ENCODE measurements at regions not wholly inside any gene's neighbourhood (a gene's known extent, or its start where the extent isn't known, plus 50 kb on each side); places are given as distances from the start of the nearest gene placed in this dataset.

- peaks cover 11% of the 10 kb centered on the region for H3K27me3 Mint-ChIP-seq (ENCODE audit: unreplicated experiment)
- H3K4me3 Mint-ChIP-seq (ENCODE audit: unreplicated experiment) = peak overlapping the region; percentile 90
- no peaks in the 10 kb centered on the region for H3K36me3 Mint-ChIP-seq (ENCODE audit: low read depth, unreplicated experiment)
- no peak overlapping the region for H3K27ac Mint-ChIP-seq (ENCODE audit: unreplicated experiment)
- peaks cover 23% of the 10 kb centered on the region for H3K4me1 Mint-ChIP-seq (ENCODE audit: unreplicated experiment)
- TF ChIP-seq, protein P1, sequence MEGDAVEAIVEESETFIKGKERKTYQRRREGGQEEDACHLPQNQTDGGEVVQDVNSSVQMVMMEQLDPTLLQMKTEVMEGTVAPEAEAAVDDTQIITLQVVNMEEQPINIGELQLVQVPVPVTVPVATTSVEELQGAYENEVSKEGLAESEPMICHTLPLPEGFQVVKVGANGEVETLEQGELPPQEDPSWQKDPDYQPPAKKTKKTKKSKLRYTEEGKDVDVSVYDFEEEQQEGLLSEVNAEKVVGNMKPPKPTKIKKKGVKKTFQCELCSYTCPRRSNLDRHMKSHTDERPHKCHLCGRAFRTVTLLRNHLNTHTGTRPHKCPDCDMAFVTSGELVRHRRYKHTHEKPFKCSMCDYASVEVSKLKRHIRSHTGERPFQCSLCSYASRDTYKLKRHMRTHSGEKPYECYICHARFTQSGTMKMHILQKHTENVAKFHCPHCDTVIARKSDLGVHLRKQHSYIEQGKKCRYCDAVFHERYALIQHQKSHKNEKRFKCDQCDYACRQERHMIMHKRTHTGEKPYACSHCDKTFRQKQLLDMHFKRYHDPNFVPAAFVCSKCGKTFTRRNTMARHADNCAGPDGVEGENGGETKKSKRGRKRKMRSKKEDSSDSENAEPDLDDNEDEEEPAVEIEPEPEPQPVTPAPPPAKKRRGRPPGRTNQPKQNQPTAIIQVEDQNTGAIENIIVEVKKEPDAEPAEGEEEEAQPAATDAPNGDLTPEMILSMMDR (IDR thresholded peaks at IDR 0.05; ENCODE audit: unreplicated experiment) = no peak
- H3K9me3 Mint-ChIP-seq (ENCODE audit: unreplicated experiment) = no peaks in the 10 kb centered on the region
- peak; percentile 82 for DNase-seq (ENCODE audit: low spot score)
Measured at GRCh38 chr6:105992315-105992961, 93.7 kb upstream of the PRDM1 start.

GRCh38 chr6:105991561-105992314, 94.4 kb upstream of the PRDM1 start:
- Mint-ChIP-seq H3K27me3 (ENCODE audit: unreplicated experiment) (peaks cover 13% of the 10 kb centered on the region), H3K36me3 (ENCODE audit: low read depth, unreplicated experiment) (no peaks in the 10 kb centered on the region), H3K27ac (ENCODE audit: unreplicated experiment) (no peak overlapping the region), H3K4me3 (ENCODE audit: unreplicated experiment) (peak overlapping the region; percentile 90), H3K9me3 (ENCODE audit: unreplicated experiment) (no peaks in the 10 kb centered on the region), H3K4me1 (ENCODE audit: unreplicated experiment) (peaks cover 28% of the 10 kb centered on the region)
- TF ChIP-seq, protein P1 (IDR thresholded peaks at IDR 0.05; ENCODE audit: unreplicated experiment) = no peak
- DNase-seq (ENCODE audit: low spot score) = no peak

DNA sequence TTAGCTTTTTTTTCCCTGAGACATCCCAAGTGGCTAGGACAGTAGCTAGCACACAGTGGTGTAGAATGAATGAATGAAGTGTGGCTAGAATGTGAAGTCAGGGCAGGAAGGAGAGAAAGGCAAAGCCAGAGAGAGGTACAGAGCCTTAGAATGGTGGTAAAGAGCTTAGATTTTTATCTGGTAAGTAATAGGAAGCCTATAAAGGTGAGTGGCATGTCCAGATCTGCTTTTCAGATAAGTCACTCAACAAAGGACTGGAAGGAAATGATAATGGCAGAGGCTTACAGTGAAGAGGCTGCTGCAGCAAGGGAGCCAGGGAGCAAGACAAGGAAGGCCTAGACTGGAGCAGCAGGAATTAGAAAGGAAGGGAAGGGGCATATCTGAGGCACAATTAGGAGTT, 96.0 kb upstream of the PRDM1 start:
- Mint-ChIP-seq H3K36me3 (ENCODE audit: low read depth, unreplicated experiment) (no peaks in the 10 kb centered on the region), H3K27ac (ENCODE audit: unreplicated experiment) (no peak overlapping the region), H3K9me3 (ENCODE audit: unreplicated experiment) (no peaks in the 10 kb centered on the region), H3K4me1 (ENCODE audit: unreplicated experiment) (peaks cover 34% of the 10 kb centered on the region), H3K4me3 (ENCODE audit: unreplicated experiment) (no peak overlapping the region), H3K27me3 (ENCODE audit: unreplicated experiment) (peaks cover 13% of the 10 kb centered on the region)
- TF ChIP-seq, protein P1 (IDR thresholded peaks at IDR 0.05; ENCODE audit: unreplicated experiment) = no peak
- DNase-seq (ENCODE audit: low spot score) = no peak

- TF ChIP-seq, protein P1 (IDR thresholded peaks at IDR 0.05; ENCODE audit: unreplicated experiment) = no peak
- Mint-ChIP-seq H3K36me3 (ENCODE audit: low read depth, unreplicated experiment) (no peaks in the 10 kb centered on the region), H3K27ac (ENCODE audit: unreplicated experiment) (no peak overlapping the region), H3K27me3 (ENCODE audit: unreplicated experiment) (peaks cover 15% of the 10 kb centered on the region), H3K4me1 (ENCODE audit: unreplicated experiment) (peaks cover 31% of the 10 kb centered on the region), H3K9me3 (ENCODE audit: unreplicated experiment) (no peaks in the 10 kb centered on the region), H3K4me3 (ENCODE audit: unreplicated experiment) (no peak overlapping the region)
- no peak for DNase-seq (ENCODE audit: low spot score)
Measured at GRCh38 chr6:105988812-105989577, 97.1 kb upstream of the PRDM1 start.
